Body of pancreas (tissue), 4 donors: ENCODE measurements at regions not wholly inside any gene's neighbourhood (a gene's known extent, or its start where the extent isn't known, plus 50 kb on each side); places are given as distances from the start of the nearest gene placed in this dataset.

Source experiments
- CTCF ChIP-seq, 7 experiments: fragments of 450-650 bp in 4 of 7; fragments of 200-600 bp in 3 of 7; sonication (generic) in 3 of 7; IDR thresholded peaks; one replicate each; pipeline ENCODE4 v1.5.1; 2016 to 2019; ENCODE audit warnings: antibody characterized with exemption in 7 of 7
- POLR2A ChIP-seq, 3 donors: fragments of 450-650 bp; IDR thresholded peaks; one replicate each; pipeline ENCODE4 v1.6.1; 2016; ENCODE audit warnings: antibody characterized with exemption in 3 of 3, mild to moderate bottlenecking in 2 of 3

GRCh38 chr10:78139341-78139740 lies 105.7 kb downstream of the RPS24 start:
- no peak for TF ChIP-seq CTCF (IDR thresholded peaks at IDR 0.05)
- no peak for TF ChIP-seq POLR2A (IDR thresholded peaks at IDR 0.05)
